K562 (cell line): ENCODE measurements at regions not wholly inside any gene's neighbourhood (a gene's known extent, or its start where the extent isn't known, plus 50 kb on each side); places are given as distances from the start of the nearest gene placed in this dataset.

Source experiments
- ATAC-seq: fragments of 200-7000 bp; cut with Tn5 transposase; 3 replicates; pipeline ENCODE4 v1.9.1; 2020; ENCODE audit warnings: moderate library complexity
- BruUV-seq: library from RNA; stranded (reverse); fragments of 400-500 nt; replicated peaks from 2 replicates; lab custom pipeline; 2021; lab: Mats Ljungman, UMichigan
- CTCF ChIA-PET: fragments of 300-600 bp; formaldehyde crosslinking; extraction: SDS; loops from one replicate; lab custom pipeline; 2021; ENCODE audit warnings: low intra/inter-chr PET ratio; lab: Yijun Ruan, JAX
- POLR2A ChIA-PET: fragments of 300-600, 350-650 bp; sonication (Branson Sonifier 250); formaldehyde crosslinking; extraction: SDS; loops from one replicate; lab custom pipeline; 2021; ENCODE audit warnings: antibody characterized with exemption, inconsistent platforms; lab: Yijun Ruan, JAX
- DNase-seq, 4 experiments: peaks; one replicate each; pipeline versions ENCODE4 v3.0.0 to v3.0.0-alpha.2; 2011 to 2018; ENCODE audit warnings: low spot score in 3 of 4, mixed read lengths in 3 of 4; ENCODE audit errors: extremely low read depth in 1 of 4
- FAIRE-seq: peaks from 2 replicates; lab custom pipeline; 2011; peaks lifted over from hg19 to GRCh38; lab: Jason Lieb, UNC
- H2AFZ ChIP-seq: 2 replicates; pipeline ENCODE4 v1.6.0; 2011; ENCODE audit warnings: low read depth, low read length, control low read depth, inconsistent platforms
- H3K27ac ChIP-seq: fragments of 200-600 bp; 3 replicates; pipeline ENCODE4 v1.8.0; 2011; ENCODE audit warnings: low read depth, mild to moderate bottlenecking, control low read depth, inconsistent platforms, low read length, moderate library complexity, mixed read lengths; ENCODE audit errors: extremely low read depth
- H3K27me3 ChIP-seq, 2 experiments: fragments of 300-600 bp in 1 of 2; 2 replicates in 1 of 2; 3 replicates in 1 of 2; pipeline versions ENCODE4 v1.6.0 to v1.8.0; 2011; ENCODE audit warnings: inconsistent platforms in 2 of 2, low read length in 2 of 2, mild to moderate bottlenecking in 1 of 2, mixed read lengths in 1 of 2, moderate library complexity in 1 of 2; ENCODE audit not compliant: control insufficient read depth in 2 of 2, insufficient read depth in 2 of 2
- H3K36me3 ChIP-seq: fragments of 300-600 bp; 3 replicates; pipeline ENCODE4 v1.8.0; 2011; ENCODE audit warnings: mild to moderate bottlenecking, low read length, inconsistent platforms; ENCODE audit not compliant: control insufficient read depth, insufficient read depth
- H3K4me1 ChIP-seq, 2 experiments: fragments of 200-600 bp in 1 of 2; replicated peaks in 1 of 2; 2 replicates in 1 of 2; 3 replicates in 1 of 2; pipeline versions ENCODE4 v1.5.1 to v1.8.0; 2011; ENCODE audit warnings: inconsistent platforms in 2 of 2, low read length in 2 of 2, mild to moderate bottlenecking in 1 of 2, mixed read lengths in 1 of 2, moderate library complexity in 1 of 2; ENCODE audit not compliant: control insufficient read depth in 2 of 2, insufficient read depth in 2 of 2
- H3K4me2 ChIP-seq: 2 replicates; pipeline ENCODE4 v1.6.1; 2011; ENCODE audit warnings: low read length, control low read depth, inconsistent platforms, mixed read lengths; ENCODE audit not compliant: insufficient read depth
- H3K4me3 ChIP-seq: fragments of 200-600 bp; sonication (generic), shearing (Covaris generic); 2 replicates; pipeline ENCODE4 v1.5.1; 2016; ENCODE audit warnings: control low read depth, inconsistent platforms
- H3K79me2 ChIP-seq: fragments of 200-600 bp; 3 replicates; pipeline ENCODE4 v1.8.0; 2011; ENCODE audit warnings: low read length, inconsistent platforms; ENCODE audit not compliant: control insufficient read depth, insufficient read depth
- H3K9ac ChIP-seq, 2 experiments: 2 replicates each; pipeline versions ENCODE4 v1.6.0 to v1.6.1; 2011; ENCODE audit warnings: low read depth in 2 of 2, low read length in 2 of 2, control low read depth in 1 of 2, inconsistent platforms in 1 of 2, mild to moderate bottlenecking in 1 of 2, mixed read lengths in 1 of 2; ENCODE audit not compliant: insufficient read depth in 1 of 2
- H3K9me1 ChIP-seq: one replicate; pipeline ENCODE4 v1.6.0; 2011; ENCODE audit warnings: inconsistent platforms, mild to moderate bottlenecking, low read length, moderate library complexity; ENCODE audit not compliant: control insufficient read depth, insufficient read depth
- H3K9me3 ChIP-seq: replicated peaks from 2 replicates; pipeline ENCODE4 v1.5.1; 2011; ENCODE audit warnings: low read depth, low read length, inconsistent platforms; ENCODE audit not compliant: control insufficient read depth, insufficient read depth
- H4K20me1 ChIP-seq: replicated peaks from 2 replicates; pipeline ENCODE4 v1.6.1; 2011; ENCODE audit warnings: low read length, inconsistent platforms, mixed read lengths; ENCODE audit not compliant: control insufficient read depth, insufficient read depth
- DNMT1 ChIP-seq: fragments of 450-650 bp; IDR thresholded peaks from 2 replicates; pipeline ENCODE4 v1.6.1; 2016; ENCODE audit warnings: antibody characterized with exemption, mild to moderate bottlenecking
- PHB ChIP-seq: fragments of 250-450 bp; sonication (Bioruptor Pico); IDR thresholded peaks from 2 replicates; pipeline ENCODE4 v1.5.0; 2021
- POU5F1 ChIP-seq: fragments of 150-350 bp; IDR thresholded peaks from 2 replicates; pipeline ENCODE4 v1.6.1; 2014; ENCODE audit warnings: borderline replicate concordance, low read length, low read depth, mild to moderate bottlenecking; ENCODE audit not compliant: partially characterized antibody
- RCOR1 ChIP-seq, 2 experiments: IDR thresholded peaks; 2 replicates each; pipeline ENCODE4 v1.6.1; 2012; ENCODE audit warnings: low read depth in 2 of 2, low read length in 2 of 2, borderline replicate concordance in 1 of 2, improper control_type of control experiment in 1 of 2
- STAT5B ChIP-seq: fragments of 250-450 bp; sonication (Bioruptor Pico); IDR thresholded peaks from 2 replicates; pipeline ENCODE4 v1.8.0; 2021; ENCODE audit warnings: mild to moderate bottlenecking, inconsistent platforms
- ZBTB49 ChIP-seq: sonication (generic); formaldehyde crosslinking; IDR thresholded peaks from 2 replicates; pipeline ENCODE4 v1.8.0; 2022; ENCODE audit warnings: missing genetic modification reagents, mild to moderate bottlenecking, borderline replicate concordance
- ZNF174 ChIP-seq: fragments of 250-450 bp; sonication (Bioruptor Pico); IDR thresholded peaks from 2 replicates; pipeline ENCODE4 v1.4.0; 2020; ENCODE audit warnings: mild to moderate bottlenecking
- ZNF263 ChIP-seq: sonication (generic); formaldehyde crosslinking; IDR thresholded peaks from 2 replicates; pipeline ENCODE4 v1.8.0; 2022; ENCODE audit warnings: mild to moderate bottlenecking, missing genetic modification reagents, borderline replicate concordance
- WGBS: fragments of 100-300 bp; shearing (Covaris generic); methylation state at CpG from one replicate; pipeline ENCODE4 v1.1.6; 2016; ENCODE audit warnings: low coverage, mixed read lengths; ENCODE audit not compliant: insufficient coverage; ENCODE audit errors: missing lambda C conversion rate; 5-methylcytosine and 5-hydroxymethylcytosine counted together
- in situ Hi-C: fragments of 300-500 bp; cut with MboI; formaldehyde crosslinking; loops from 4 replicates; pipeline ENCODE4 v1.15.0; 2018; ENCODE audit warnings: inconsistent platforms, mixed read lengths
- intact Hi-C: fragments of 100-400 bp; cut with micrococcal nuclease; formaldehyde crosslinking; loops from 2 replicates; pipeline ENCODE4 v1.14.2; 2022

- no peaks in the 10 kb centered on the region for H3K9me3 ChIP-seq
- DNase-seq (no peak), ATAC-seq (no peak), FAIRE-seq (no peak)
- ChIA-PET POLR2A (no interaction called here), CTCF (no interaction called here)
- H3K4me2 ChIP-seq = no peak overlapping the region
- no peak overlapping the region for H2AFZ ChIP-seq
- H3K4me3 ChIP-seq = no peak overlapping the region
- intact Hi-C loops = no loop called here
- H3K36me3 ChIP-seq = no peaks in the 10 kb centered on the region
- no TSS peak for BruUV-seq
- TF ChIP-seq ZNF263 (CRISPR knock-in tag) (no peak), ZBTB49 (CRISPR knock-in tag) (no peak), POU5F1 (no peak), ZNF174 (CRISPR knock-in tag) (no peak), DNMT1 (no peak), PHB (CRISPR knock-in tag) (no peak), STAT5B (CRISPR knock-in tag) (no peak), RCOR1 (IDR thresholded peaks at IDR 0.05; ENCODE audit: borderline replicate concordance in 1 of 2, low read depth in 2 of 2, low read length in 2 of 2) (no peak)
- no peaks in the 10 kb centered on the region for H3K4me1 ChIP-seq
- H4K20me1 ChIP-seq = no peaks in the 10 kb centered on the region
- H3K9ac ChIP-seq = no peak overlapping the region
- WGBS = 0% methylated on average over 3 of the region's 3 CpGs
- H3K9me1 ChIP-seq = no peaks in the 10 kb centered on the region
- H3K27me3 ChIP-seq = no peaks in the 10 kb centered on the region
- H3K79me2 ChIP-seq = no peaks in the 10 kb centered on the region
- in situ Hi-C loops = no loop called here
- no peak overlapping the region for H3K27ac ChIP-seq
Observed at GRCh38 chr7:9863545-9863944, 1110.1 kb upstream of the PHF14 start.
